ENCODE measurements at regions not wholly inside any gene's neighbourhood (a gene's known extent, or its start where the extent isn't known, plus 50 kb on each side); places are given as distances from the start of the nearest gene placed in this dataset.

DNA sequence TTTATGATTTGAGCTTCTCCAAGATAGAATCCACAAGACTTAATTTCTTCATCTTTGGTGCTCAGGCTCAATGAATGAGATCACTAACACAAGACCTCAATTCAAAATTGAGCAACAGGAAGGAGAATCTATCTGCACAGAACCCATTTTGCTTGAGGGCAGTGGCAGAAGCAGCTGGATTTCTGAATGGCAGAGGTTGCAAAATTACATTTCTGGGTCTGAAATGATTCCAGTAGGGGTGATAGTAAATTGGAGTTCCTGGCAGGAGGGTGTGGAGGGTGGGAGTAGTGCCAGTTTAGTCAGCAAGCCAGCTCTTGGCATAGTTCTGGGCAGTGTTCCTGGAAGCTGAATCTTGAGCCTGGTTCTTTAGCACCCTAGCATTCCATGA, 281.1 kb downstream of the SLC7A11 start:
- no peak overlapping the region for H3K4me3 ChIP-seq
- TF ChIP-seq CTCF (IDR thresholded peaks at IDR 0.05): no peak
- no peaks in the 10 kb centered on the region for H3K4me1 ChIP-seq
- intact Hi-C loops (cut with DNase I): no loop called here
- no peaks in the 10 kb centered on the region for H3K9me3 ChIP-seq
- no peaks in the 10 kb centered on the region for H3K36me3 ChIP-seq
- no peaks in the 10 kb centered on the region for H3K27me3 ChIP-seq
- DNase-seq (ENCODE audit: low spot score in 2 of 2): no peak
- no peak overlapping the region for H3K27ac ChIP-seq

- no peak overlapping the region for H3K27ac ChIP-seq
- no peaks in the 10 kb centered on the region for H3K9me3 ChIP-seq
- H3K27me3 ChIP-seq: no peaks in the 10 kb centered on the region
- intact Hi-C loops (cut with DNase I): no loop called here
- no peak overlapping the region for H3K4me3 ChIP-seq
- H3K36me3 ChIP-seq: no peaks in the 10 kb centered on the region
- H3K4me1 ChIP-seq: no peaks in the 10 kb centered on the region
- TF ChIP-seq CTCF (IDR thresholded peaks at IDR 0.05): no peak
- no peak for DNase-seq (ENCODE audit: low spot score in 2 of 2)
Measured at GRCh38 chr4:137960371-137961050, 281.6 kb downstream of the SLC7A11 start.

DNA sequence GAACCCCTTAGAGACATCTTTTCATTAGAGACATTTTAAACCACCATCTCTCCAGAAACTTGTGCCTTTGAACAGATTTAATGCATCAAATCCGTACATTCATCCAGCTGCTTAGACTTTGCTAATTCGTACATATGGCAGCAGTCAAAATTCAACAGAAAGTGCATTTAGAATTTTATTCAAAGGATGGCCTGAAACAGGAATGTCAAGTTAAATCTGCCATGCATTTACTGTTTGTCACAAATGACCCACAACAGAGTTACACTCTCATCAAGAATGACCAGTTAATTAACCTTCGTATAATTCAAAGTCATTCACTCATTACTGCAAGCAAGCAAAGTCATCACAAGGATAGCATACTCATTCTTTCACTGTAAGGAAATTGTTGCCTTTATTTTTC, 284.3 kb downstream of the SLC7A11 start:
- Histone ChIP-seq H3K4me1 (no peaks in the 10 kb centered on the region), H3K4me3 (no peak overlapping the region), H3K27me3 (no peaks in the 10 kb centered on the region), H3K27ac (no peak overlapping the region), H3K36me3 (no peaks in the 10 kb centered on the region), H3K9me3 (no peaks in the 10 kb centered on the region)
- no peak for TF ChIP-seq CTCF (IDR thresholded peaks at IDR 0.05)
- DNase-seq (ENCODE audit: low spot score in 2 of 2): no peak
- intact Hi-C loops (cut with DNase I): no loop called here

- no peaks in the 10 kb centered on the region for H3K4me1 ChIP-seq
Measured at GRCh38 chr4:137956256-137956655, 285.9 kb downstream of the SLC7A11 start.

GRCh38 chr4:137955595-137955994, 286.6 kb downstream of the SLC7A11 start:
- no peak for TF ChIP-seq CTCF (IDR thresholded peaks at IDR 0.05)
- intact Hi-C loops (cut with DNase I): no loop called here
- Histone ChIP-seq H3K27me3 (no peaks in the 10 kb centered on the region), H3K36me3 (no peaks in the 10 kb centered on the region), H3K4me3 (no peak overlapping the region), H3K9me3 (no peaks in the 10 kb centered on the region), H3K27ac (no peak overlapping the region), H3K4me1 (no peaks in the 10 kb centered on the region)
- DNase-seq (ENCODE audit: low spot score in 2 of 2): no peak

More at GRCh38 chr4:137956256-137956655, 285.9 kb downstream of the SLC7A11 start:
- no peak for TF ChIP-seq CTCF (IDR thresholded peaks at IDR 0.05)
- no peak overlapping the region for H3K4me3 ChIP-seq
- no peaks in the 10 kb centered on the region for H3K9me3 ChIP-seq
- H3K36me3 ChIP-seq: no peaks in the 10 kb centered on the region
- intact Hi-C loops (cut with DNase I): no loop called here
- H3K27ac ChIP-seq: no peak overlapping the region
- H3K27me3 ChIP-seq: no peaks in the 10 kb centered on the region
- DNase-seq (ENCODE audit: low spot score in 2 of 2): no peak

- no peak overlapping the region for H3K4me3 ChIP-seq
- no peak for TF ChIP-seq CTCF (IDR thresholded peaks at IDR 0.05)
- H3K27me3 ChIP-seq: no peaks in the 10 kb centered on the region
- intact Hi-C loops (cut with DNase I): no loop called here
- DNase-seq (ENCODE audit: low spot score in 2 of 2): no peak
- no peaks in the 10 kb centered on the region for H3K36me3 ChIP-seq
- H3K27ac ChIP-seq: no peak overlapping the region
- H3K9me3 ChIP-seq: no peaks in the 10 kb centered on the region
- no peaks in the 10 kb centered on the region for H3K4me1 ChIP-seq
Measured at GRCh38 chr4:137952116-137952515, 290.0 kb downstream of the SLC7A11 start.

Measured in ascending aorta (tissue), 2 donors.